Stimulated activated CD8-positive, alpha-beta memory T cell treated with anti-CD3 and anti-CD28 coated beads, Interleukin-12 subunit alpha, Interleukin-12 subunit beta, amount 100 ng/mL, for 1 hour (primary cell): ENCODE measurements at regions not wholly inside any gene's neighbourhood (a gene's known extent, or its start where the extent isn't known, plus 50 kb on each side); places are given as distances from the start of the nearest gene placed in this dataset.

ENCODE experiments used
- DNase-seq: peaks from one replicate; pipeline ENCODE4 v3.0.0-alpha.2; 2020; ENCODE audit warnings: low read depth

DNA sequence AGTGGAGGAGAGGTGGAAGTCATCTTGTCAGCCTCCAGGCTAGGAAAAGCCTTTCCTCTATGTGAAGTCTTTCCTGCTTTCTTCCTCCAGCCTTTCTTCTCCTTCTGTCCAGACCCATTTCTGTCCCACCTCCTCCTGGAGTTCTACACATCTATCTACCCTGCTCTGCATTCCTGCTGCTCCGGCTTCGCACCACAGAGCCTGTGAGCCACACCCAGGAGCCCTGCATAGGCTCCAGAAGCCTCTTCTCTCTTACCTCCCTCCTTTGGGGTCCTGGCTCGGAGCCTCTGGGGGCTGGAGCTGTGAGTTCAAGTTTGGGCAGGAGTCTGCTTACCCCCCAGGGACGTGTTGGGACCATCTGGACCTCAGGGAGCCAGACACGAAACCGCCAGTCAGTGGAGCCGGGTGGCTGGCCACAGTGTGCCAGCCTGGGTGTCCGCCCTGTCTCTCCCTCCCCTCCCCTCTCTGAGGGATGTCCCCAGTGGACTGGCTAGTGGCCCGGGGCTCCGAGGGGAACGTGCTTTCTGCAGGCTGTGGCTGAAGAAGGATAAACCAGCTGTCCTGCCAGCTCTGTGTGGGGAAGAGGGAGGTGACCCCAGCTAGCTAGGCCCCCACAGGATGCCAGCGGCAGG lies 99.2 kb downstream of the VEGFA start:
- no peak for DNase-seq

- DNase-seq = no peak
Measured at GRCh38 chr6:43868467-43868866, 98.5 kb downstream of the VEGFA start.

DNA sequence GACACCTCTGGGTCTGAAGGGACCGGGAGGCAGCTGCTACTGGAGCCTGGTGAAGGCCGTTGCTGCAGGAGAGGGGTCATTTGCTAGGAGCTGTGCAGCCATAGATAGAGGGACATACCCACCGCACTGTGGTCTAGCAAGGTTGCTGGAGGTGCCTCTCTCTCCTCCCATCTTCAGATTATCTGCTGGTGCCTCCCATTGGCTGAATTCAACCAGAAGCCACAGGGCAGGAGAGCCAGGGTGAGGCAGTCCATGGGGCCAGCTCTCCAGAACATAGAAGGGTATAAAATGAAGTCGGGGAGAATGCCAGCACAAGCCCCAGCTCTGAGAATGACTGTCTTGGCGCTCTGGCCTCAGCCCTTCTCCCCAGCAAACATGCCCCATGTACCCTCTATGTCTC lies 98.0 kb downstream of the VEGFA start:
- no peak for DNase-seq

DNA sequence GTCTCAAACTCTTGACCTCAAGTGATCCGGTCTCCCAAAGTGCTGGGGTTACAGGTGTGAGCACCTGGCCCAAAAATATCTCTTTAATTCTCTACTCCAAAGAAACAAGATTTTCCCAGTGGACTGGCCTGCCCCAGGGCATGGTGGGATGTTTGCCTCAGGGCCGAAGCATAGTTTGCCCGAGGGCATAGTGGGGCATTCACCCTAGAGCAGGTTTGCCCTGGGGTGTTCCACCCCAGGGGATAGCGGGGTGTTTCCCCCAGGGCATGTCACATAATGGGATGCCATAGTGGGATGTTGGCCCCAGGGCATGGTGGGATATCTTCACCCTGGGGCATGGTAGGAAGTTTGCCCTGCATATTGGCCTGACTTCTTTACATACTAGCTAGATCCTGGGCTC lies 97.2 kb downstream of the VEGFA start:
- DNase-seq = no peak

DNA sequence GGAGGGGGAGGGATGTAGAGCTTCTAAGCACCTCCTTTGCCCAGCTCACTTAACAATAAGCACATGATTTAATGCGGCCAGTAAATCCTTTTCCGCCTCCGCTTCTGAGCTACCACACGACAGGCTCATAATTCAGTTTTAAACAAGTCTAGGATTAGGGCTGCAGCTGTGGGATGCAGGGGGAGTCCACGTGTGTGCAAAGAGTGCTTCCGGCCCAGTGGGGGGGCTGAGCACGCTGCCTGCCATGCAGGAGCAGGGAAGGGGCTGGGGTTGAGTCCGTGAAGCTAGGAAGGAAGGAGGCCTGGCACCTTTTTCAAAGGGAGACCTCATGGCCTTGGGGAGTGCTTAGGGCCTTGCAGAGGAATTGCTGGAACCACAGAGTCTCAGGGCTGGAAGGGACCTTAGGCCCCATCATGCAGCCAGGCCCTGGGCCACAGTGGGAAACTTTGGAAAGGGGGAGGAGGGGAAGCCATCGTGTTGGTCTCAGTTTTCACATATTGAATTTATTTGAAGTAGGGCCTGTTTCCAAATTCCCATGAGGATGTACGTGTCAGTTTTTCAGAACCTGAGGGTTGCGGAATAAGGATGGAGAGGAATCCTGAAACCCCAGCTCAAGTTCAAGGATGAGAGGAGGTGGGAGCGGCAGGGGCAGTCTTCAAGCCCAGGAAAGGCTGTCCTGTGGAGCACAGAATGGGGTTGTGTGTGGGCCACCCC lies 96.1 kb downstream of the VEGFA start:
- DNase-seq = no peak

GRCh38 chr6:43865086-43865485 lies 95.1 kb downstream of the VEGFA start:
- no peak for DNase-seq

GRCh38 chr6:43862925-43863324 lies 92.9 kb downstream of the VEGFA start:
- DNase-seq = no peak

DNA sequence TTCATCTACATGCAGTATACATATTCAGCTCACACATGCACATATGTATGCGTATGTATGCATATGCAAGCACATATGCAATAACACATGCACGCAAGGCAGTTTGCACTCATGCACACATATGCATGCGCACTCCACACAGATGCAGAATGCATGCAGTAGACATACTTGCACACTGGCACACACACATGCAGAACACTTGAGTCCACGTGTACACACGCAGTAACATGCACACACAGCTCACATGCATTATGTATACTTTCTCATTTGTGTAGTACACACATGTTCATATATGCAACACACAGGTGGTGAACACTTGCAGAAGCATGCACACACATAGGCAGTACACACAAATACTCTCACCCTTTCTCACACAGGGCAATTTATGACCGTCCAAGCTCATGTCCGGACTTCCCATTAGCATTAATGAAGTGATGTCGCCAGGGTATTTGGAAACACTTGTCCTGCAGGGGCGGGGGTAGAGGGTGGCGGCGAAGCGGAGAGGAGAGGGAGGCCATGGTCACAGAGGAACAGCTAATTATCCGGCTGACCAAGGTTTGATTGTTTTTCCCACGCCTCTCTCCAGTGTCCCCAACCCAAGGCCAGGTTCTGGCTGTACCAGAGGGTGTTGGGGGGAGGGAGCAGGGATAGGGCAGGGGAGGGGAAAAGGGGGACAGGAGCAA lies 91.3 kb downstream of the VEGFA start:
- no peak for DNase-seq

- no peak for DNase-seq
Measured at GRCh38 chr6:43860285-43860684, 90.3 kb downstream of the VEGFA start.

DNA sequence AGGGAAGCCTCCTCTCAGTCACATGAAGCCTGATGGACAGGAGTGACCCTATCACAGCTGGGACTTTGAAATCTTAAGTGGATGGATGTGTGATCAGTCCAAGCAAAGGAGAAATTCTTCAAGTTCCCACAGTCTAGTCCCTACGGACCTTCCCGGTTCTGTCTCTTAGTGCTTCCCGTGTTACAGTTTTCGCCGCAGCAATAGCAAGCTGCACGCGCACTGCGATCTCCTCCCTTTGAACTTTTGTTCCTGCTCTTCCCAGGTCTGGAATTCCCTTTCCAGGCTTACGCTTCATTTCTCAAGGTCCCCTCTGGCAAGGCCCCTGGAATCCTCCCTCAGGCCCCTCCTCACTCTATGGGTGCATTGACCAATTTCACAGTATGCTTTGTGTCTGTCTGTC lies 89.2 kb downstream of the VEGFA start:
- DNase-seq = no peak

GRCh38 chr6:43858161-43859153 lies 88.4 kb downstream of the VEGFA start:
- DNase-seq = no peak

DNA sequence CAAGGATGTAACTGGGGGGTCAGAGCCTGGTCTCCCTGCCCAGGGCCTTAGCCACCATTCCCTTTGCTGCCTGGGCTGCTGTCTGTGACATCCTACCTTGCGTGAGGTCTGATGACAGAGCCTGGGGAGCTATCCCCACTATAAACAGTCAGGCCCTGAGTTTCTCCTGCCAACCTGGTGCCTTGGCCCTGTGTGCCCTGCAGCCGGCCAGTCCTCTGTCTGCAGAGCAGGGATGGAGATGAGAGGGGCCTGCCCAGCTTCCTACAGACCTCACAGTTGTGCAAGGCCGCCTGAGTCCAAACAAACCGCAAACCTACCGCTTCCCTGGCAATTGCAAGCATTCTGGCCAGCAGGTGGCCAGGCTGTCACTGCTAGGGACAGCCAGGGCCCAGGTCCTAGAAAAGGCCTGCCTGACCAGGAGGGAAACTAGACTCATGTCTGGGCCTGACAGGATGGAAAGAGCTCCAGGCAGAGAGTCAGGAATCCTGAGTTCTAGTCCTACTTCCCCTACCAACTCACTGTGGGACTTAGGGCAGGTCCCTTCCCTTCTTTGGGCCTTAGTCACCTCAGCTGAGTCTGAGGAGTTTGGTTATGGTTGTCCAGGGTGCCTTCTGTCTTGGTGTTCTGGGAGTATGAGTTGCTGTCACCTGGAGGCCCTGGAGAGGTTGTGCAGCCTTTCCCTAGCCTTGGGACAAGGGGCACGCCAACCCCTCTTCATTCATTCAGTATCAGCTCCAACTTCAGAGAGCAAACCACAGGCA lies 86.2 kb downstream of the VEGFA start:
- no peak for DNase-seq

- DNase-seq = no peak
Measured at GRCh38 chr6:43855247-43855646, 85.2 kb downstream of the VEGFA start.

DNA sequence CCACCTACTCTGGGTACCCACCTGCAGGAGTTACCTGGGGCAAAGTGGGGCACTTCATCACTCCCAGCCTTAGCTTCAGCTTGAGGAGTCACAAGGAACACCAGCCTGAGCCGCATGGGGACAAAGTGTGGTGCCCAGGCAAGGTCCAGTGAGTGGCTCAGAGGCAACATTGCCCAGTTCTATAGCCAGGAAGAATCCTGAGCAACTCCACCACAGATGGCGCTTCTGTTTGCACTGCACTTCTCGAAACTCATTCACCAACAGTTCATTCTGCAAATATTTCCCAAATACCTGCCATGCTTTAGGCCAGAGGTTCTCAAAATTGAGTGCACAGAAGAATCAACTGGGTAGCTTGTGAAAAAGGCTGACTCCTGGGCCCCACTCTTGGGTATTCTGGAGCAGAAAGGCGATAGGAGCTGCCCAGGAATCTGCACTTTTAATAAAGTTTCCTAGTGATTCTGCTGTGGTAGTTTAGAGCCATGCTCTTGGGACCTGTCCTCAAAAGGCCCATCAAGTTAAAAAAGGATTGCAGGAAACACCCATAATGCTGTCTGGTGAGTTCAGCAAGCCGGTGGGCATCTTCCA lies 83.1 kb downstream of the VEGFA start:
- DNase-seq = no peak

DNA sequence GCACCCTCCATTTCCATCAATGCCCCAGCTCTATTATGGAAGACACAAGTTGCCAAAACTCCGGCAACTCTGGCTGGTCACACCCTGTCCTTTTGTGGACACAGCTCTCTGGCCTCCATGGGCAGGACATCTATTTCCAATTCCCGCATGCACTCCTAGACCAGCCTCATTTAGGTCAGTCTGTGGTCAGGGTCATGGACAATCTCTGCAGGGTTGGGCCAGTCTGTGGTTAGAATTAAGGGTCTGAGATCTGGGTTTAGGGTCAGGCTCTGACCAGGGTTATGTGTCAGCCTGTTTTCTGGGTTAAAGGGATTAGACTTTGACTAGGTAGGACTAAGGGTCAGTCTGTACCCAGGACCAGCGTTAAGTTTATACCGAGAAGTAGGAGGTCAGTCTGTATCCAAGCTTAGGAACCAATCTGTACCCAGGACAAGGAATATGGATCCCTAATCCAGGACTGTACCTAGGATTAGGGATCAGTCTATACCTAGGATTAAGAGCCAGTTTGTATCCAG lies 82.4 kb downstream of the VEGFA start:
- no peak for DNase-seq

GRCh38 chr6:43851204-43851865 lies 81.3 kb downstream of the VEGFA start:
- DNase-seq = no peak

DNA sequence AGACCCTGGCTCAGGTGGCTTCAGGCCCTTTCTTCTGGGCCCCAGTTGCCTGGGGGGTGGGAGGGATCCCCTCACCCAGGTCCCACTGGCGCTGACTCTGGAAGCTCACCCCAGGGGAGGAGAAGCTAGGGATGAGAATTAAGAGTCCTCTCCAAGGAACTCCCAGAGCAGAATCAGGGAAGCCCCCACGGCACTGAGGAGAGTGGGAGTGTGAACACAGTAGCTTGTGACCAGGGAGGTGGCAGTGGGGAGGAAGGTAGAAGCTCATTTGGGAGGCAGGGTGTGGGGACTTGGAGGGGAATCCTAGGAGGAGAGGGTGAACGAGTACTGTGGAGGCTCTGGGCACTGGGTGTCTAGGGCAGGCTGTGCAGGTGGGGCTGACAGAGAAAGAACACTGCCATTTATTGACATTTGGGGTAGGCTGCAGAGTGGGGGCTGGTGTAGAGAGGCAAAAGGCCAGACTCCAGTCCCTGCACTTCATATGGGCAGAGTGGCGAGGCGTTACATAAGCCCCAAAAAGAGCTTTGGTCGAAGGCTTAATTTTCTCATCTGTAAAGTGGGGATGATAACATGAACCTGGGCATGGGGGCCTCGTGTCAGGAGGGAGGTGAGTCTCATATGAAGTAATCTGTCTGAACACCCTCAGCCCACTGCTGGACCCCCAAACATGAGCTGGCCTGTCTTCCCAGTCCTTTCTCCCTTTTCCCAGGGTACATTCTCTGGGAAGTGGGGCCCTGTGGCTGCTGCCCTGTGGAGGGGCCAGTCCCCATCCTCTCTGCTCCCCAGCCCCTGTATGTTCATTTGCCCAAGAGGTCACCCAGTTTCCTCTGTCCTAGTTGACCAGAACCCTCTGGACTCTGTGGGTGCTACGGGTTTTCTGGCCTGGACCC lies 80.5 kb downstream of the VEGFA start:
- no peak for DNase-seq

- no peak for DNase-seq
Measured at GRCh38 chr6:43849844-43850243, 79.8 kb downstream of the VEGFA start.

GRCh38 chr6:43848671-43849391 lies 78.8 kb downstream of the VEGFA start:
- DNase-seq = no peak
